IMR-90 (cell line): ENCODE measurements at regions not wholly inside any gene's neighbourhood (a gene's known extent, or its start where the extent isn't known, plus 50 kb on each side); places are given as distances from the start of the nearest gene placed in this dataset.

Experiments
- BHLHE40 ChIP-seq: fragments of 150-350 bp; IDR thresholded peaks from 2 replicates; pipeline ENCODE4 v1.6.1; 2016; ENCODE audit warnings: mild to moderate bottlenecking, low read depth, low read length
- CEBPB ChIP-seq: IDR thresholded peaks from 2 replicates; pipeline ENCODE4 v1.6.1; 2012; ENCODE audit warnings: low read depth, low read length, improper control_type of control experiment
- CTCF ChIP-seq: conservative IDR thresholded peaks from 2 replicates; pipeline ENCODE4 v1.5.1; 2012; ENCODE audit warnings: mild to moderate bottlenecking, low read depth, low read length, improper control_type of control experiment
- MAFK ChIP-seq: IDR thresholded peaks from 2 replicates; pipeline ENCODE4 v1.6.1; 2012; ENCODE audit warnings: low read depth, low read length, improper control_type of control experiment
- MXI1 ChIP-seq: IDR thresholded peaks from 2 replicates; pipeline ENCODE4 v1.6.1; 2012; ENCODE audit warnings: low read depth, mild to moderate bottlenecking, low read length, moderate library complexity, borderline replicate concordance
- POLR2A ChIP-seq: IDR thresholded peaks from 2 replicates; pipeline ENCODE4 v1.6.1; 2012; ENCODE audit warnings: mild to moderate bottlenecking, low read depth, low read length
- RAD21 ChIP-seq: IDR thresholded peaks from 2 replicates; pipeline ENCODE4 v1.6.1; 2012; ENCODE audit warnings: low read length, improper control_type of control experiment
- RFX5 ChIP-seq: IDR thresholded peaks from 2 replicates; pipeline ENCODE4 v1.8.0; 2012; ENCODE audit warnings: low read depth, mild to moderate bottlenecking, low read length, moderate library complexity
- USF2 ChIP-seq: fragments of 150-350 bp; IDR thresholded peaks from 2 replicates; pipeline ENCODE4 v1.6.1; 2017; ENCODE audit warnings: mild to moderate bottlenecking, antibody characterized with exemption, low read length, low read depth

GRCh38 chr11:93957397-93957952 lies 63.7 kb upstream of the HEPHL1 start:
- TF ChIP-seq CTCF (no peak), RAD21 (no peak), MXI1 (no peak), POLR2A (no peak), MAFK (no peak), RFX5 (no peak), BHLHE40 (no peak), CEBPB (no peak), USF2 (no peak)
